ENCODE measurements at regions not wholly inside any gene's neighbourhood (a gene's known extent, or its start where the extent isn't known, plus 50 kb on each side); places are given as distances from the start of the nearest gene placed in this dataset.
"Not testable (repeated sequence)": the region's sequence is repeated elsewhere in the genome, so short reads cannot be mapped to it uniquely, and the experiment has no call there.

- no peak for DNase-seq
- no peak for ATAC-seq
- intact Hi-C loops (cut with micrococcal nuclease), result no loop called here
Observed at GRCh38 chr4:23083391-23083790, 390.7 kb downstream of the GBA3 start.

- DNase-seq; intact Hi-C loops (cut with micrococcal nuclease); ATAC-seq: not testable (repeated sequence)
Observed at GRCh38 chr4:23080171-23080570, 387.4 kb downstream of the GBA3 start.

DNA sequence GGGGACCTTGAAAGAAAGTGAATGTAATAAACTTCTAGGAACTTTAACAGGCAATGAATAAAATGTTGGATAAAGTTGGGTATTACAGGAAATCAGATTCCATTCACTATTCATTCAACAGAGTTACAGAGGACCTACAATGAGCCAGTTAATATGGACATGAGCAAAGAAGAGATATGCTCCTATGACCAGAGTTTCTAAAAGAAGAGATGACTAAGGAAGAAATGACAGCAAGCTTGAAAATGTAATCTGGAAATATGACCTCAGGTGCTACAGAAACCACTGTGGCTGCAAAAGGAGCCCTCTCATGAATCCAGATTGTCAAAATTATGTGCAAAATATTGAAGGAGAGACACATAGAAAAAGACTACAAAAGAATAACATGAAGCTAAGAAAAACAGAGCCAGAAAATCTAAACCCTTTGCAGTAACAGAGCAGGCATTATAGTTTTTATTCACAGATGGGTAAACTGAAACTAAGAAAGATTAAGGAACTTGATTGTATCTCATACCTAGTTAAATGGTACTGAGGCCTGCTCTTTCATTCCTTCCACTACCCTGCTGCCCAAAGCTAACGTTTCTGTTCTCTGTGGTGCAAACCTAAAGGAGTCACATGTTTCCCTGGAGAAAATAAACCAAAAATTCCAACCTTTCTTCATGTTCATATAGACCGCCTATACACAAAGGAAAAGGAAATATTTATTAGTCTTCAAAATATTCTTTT lies 378.3 kb downstream of the GBA3 start:
- DNase-seq (no peak), ATAC-seq (no peak)
- intact Hi-C loops (cut with micrococcal nuclease), result no loop called here

DNA sequence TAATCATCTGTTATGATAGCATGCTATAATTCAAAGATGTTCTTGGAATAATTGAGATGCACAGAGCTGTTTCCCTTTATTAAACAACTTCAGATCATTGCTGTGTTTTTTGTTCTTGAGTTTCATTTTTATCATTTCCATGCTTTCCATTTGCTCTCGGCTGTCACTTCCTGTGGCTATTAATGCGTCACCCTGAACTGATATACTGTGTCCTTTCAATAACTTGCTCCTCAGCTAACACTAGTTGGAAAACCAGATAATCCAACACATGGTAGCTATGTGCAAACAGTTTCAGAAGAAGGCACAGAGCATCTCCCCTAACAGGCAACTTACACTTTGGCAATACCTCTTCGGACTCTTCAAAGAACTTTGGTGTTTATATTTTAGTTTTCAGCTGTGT lies 376.0 kb downstream of the GBA3 start:
- no peak for DNase-seq
- intact Hi-C loops (cut with micrococcal nuclease), result no loop called here
- ATAC-seq, result no peak

- ATAC-seq, result no peak
- DNase-seq, result no peak
- intact Hi-C loops (cut with micrococcal nuclease), result no loop called here
Observed at GRCh38 chr4:23068287-23068686, 375.6 kb downstream of the GBA3 start.

GRCh38 chr4:23062188-23062587 lies 369.5 kb downstream of the GBA3 start:
- intact Hi-C loops (cut with micrococcal nuclease), result no loop called here
- no peak for DNase-seq
- ATAC-seq, result no peak

- DNase-seq (no peak), ATAC-seq (no peak)
- intact Hi-C loops (cut with micrococcal nuclease), result no loop called here
Observed at GRCh38 chr4:23061431-23061830, 368.7 kb downstream of the GBA3 start.

DNA sequence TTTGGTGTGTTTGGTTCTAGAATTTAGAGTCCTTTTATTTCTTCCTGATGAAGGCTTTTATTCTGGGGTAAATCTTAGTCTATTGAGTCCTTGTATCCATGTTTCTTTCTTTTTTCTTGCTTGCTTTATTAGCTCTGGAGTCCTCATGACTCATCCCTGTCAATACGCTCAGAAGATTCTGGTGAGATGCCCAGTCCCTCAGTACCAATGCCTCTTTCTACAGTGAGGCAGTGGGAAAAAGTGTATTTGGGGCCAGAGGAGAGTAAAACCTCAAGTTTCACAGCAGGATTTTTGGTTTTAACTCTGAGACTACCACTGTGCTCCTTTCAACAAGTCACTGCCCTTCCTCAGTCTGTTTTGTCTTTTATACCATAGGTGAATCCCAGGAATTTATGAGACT lies 368.0 kb downstream of the GBA3 start:
- intact Hi-C loops (cut with micrococcal nuclease), result no loop called here
- ATAC-seq, result no peak
- no peak for DNase-seq

GRCh38 chr4:23058165-23058776 lies 365.5 kb downstream of the GBA3 start:
- no peak for DNase-seq
- no peak for ATAC-seq
- intact Hi-C loops (cut with micrococcal nuclease), result no loop called here

DNA sequence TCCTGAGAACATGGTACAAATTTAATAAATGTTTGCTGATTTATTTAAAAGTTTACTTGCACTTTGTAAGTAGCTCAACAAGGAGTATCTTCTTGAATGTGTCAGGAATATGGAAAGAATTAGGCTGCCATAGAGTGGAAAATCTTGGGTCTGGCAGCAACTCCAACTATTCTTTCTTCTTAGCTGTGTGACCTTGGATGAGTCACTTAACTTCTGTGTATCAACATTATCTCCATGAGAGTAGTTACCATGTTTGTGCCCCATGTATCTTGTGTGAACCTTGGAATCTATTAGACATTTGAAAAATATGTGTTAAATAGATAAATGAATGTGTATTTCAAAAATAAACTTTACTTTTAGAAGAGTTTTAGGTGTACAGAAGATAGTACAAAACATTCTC lies 348.8 kb downstream of the GBA3 start:
- intact Hi-C loops (cut with micrococcal nuclease), result no loop called here
- ATAC-seq (no peak), DNase-seq (no peak)

DNA sequence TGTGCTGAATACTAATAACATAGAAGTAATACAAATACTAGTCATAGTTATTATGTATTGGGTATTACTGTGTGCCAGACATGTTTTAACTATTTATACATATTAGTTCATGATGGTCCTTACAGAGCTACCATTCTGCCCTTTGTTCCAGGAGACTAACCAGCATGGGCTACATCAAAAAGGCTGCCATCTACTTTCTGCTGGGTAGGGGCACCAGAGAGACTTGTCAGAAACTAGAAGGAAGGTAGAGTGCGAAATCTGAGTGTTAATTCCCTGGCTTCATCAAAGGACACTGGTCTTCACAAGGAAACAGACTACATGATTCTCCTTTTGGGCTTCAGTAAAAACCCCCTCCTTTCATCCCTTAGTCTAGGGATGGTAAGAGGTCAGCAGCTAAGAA lies 347.8 kb downstream of the GBA3 start:
- no peak for ATAC-seq
- no peak for DNase-seq
- intact Hi-C loops (cut with micrococcal nuclease), result no loop called here

DNA sequence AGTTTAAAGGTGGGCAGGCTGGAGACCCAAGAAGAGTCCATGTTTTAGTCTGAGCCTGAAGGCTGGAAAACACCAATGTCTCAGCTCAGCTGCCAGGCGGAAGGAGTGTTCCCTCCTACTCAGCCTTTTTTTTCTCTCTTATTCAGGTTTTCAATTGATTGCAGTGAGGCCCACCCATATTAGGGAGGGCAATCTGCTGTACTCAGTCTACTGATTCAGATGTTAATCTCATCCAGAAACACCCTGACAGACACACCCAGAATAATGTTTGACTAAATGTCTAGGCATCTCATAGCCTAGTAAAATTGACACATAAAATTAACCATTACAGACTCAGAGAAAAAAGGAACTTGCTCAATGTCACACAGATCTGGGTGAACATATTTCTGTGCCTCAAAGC lies 347.1 kb downstream of the GBA3 start:
- ATAC-seq (no peak), DNase-seq (no peak)
- intact Hi-C loops (cut with micrococcal nuclease), result no loop called here

DNA sequence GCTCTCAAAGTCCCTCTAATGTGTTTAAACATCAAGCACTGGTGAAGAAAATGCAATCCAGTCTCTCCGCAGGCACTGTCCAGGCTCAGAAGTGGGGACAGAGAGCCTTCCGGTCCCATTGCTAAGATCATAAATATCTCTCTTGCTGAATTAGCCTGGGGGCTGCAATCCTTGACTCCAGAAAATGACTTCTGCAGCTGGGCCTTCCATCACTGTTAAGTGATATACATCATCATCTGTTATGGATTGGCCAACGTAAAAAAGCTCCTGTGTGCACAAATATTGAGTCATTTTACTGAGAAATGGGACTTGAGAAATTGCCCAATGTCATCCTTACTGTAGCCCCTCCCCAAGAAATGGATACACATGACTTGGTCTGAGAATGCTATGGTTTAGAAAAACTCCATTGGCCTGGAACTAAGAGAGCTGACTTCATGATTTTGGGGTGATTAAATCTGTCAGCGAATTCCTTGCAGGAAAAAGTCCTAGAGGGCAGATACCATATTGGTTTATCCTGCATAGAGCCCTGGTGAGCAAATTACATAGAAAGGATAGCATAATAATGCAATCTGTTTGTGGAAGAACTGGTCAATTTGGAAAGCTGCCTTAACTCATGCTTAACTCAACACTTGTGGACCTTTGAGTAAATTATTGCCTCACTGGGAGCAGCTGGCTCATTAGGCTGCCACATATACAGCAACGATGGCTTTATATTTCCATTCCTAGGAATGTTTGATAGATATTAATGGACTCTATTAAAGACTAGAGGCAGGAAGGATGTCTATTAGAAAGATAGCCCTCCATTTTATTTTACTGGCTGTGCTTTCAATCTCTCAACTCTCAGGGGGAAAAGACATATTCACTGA lies 346.1 kb downstream of the GBA3 start:
- ATAC-seq (no peak), DNase-seq (no peak)
- intact Hi-C loops (cut with micrococcal nuclease), result no loop called here

- DNase-seq, result no peak
- ATAC-seq, result no peak
- intact Hi-C loops (cut with micrococcal nuclease), result no loop called here
Observed at GRCh38 chr4:23036921-23037495, 344.3 kb downstream of the GBA3 start.

GRCh38 chr4:23036503-23036902 lies 343.8 kb downstream of the GBA3 start:
- intact Hi-C loops (cut with micrococcal nuclease), result no loop called here
- ATAC-seq, result no peak
- DNase-seq, result no peak

DNA sequence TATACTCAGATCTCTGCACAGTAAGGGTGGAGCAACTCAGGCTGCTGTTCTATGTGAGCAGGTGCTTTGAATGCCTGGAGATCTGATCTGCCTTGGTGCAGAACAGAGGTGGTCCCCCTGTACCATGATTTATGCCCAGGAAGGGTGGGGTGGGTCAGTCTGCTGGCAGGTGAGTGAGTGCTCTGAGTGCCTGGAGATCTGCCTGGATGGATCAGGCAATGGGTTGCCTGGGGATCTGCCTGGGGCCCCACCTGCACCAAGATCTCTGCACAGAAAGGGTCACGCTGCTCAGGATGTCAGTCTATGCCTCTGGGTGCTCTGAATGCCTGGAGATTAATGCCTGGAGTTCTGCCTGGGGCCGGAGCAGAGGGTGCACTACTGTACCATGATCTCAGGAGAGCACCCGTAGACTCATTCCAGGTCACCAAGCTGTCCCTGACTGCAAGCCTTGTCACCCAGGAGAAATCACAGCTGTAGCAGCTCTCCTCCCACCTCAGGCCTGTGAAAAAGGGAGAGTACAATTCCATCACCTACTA lies 342.9 kb downstream of the GBA3 start:
- no peak for DNase-seq
- intact Hi-C loops (cut with micrococcal nuclease), result no loop called here
- no peak for ATAC-seq

DNA sequence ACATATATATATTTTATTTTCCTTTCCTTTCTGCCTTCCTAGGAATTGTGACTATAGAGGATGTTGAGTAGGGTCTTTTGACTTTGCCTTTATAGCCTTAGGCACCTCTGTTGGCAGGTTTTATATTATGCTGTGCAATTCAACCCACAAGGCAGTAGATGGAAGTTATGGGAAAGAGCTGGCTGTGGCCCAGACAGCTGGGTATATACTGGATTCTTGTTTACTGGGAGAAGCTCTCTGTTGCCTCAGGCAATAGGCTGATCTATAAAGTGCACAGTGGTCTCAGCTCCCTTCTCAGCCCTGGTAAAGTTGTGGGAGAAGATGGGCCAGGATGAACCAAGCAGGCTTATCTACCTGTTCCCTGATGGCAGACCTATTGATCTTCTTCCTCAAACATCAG lies 342.0 kb downstream of the GBA3 start:
- ATAC-seq, result no peak
- intact Hi-C loops (cut with micrococcal nuclease), result no loop called here
- no peak for DNase-seq

GRCh38 chr4:23033796-23034195 lies 341.1 kb downstream of the GBA3 start:
- no peak for ATAC-seq
- DNase-seq, result no peak

DNA sequence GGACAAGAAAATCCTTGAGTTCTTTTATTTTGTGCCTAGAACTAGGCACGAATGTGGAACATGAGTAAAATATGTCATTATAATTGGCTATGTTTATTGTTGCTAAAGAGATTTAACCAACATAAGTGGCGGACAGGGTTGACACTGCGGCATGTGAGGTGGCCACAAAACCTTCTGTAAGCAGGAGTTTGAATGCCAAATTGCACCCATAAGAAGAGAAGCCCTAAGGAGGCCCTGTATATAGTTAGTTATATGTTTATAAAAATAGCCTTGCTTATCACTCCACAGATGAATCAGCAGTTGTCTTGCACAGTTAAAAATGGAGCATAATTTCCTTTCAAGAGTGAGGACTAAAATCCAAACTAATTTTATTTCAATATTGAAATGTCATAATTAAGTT lies 336.1 kb downstream of the GBA3 start:
- DNase-seq (no peak), ATAC-seq (no peak)
- intact Hi-C loops (cut with micrococcal nuclease), result no loop called here

More at GRCh38 chr4:23033796-23034195, 341.1 kb downstream of the GBA3 start:
- intact Hi-C loops (cut with micrococcal nuclease), result no loop called here

- ATAC-seq (no peak), DNase-seq (no peak)
- intact Hi-C loops (cut with micrococcal nuclease), result no loop called here
Observed at GRCh38 chr4:23023666-23024065, 330.9 kb downstream of the GBA3 start.

Measured in left ventricle myocardium superior (tissue), 1 donor.